ENCODE measurements at regions not wholly inside any gene's neighbourhood (a gene's known extent, or its start where the extent isn't known, plus 50 kb on each side); places are given as distances from the start of the nearest gene placed in this dataset.

DNA sequence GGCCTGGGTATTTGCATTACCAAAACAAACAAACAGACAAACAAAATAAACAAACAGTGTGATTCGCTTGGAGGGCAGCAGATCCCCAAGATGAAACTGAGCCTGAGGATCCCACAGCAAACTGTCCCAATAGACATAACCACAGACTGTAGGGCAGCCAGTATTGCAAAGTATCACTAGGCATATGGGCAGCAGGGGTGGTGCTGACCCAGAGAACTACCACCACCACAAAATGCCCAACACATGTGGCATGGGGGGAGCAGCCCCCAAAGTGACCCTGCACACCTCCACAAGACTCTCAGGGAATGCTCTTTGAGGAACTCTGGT is 330.1 kb downstream of the CYRIA start (continued):
- TF ChIP-seq, protein P1, sequence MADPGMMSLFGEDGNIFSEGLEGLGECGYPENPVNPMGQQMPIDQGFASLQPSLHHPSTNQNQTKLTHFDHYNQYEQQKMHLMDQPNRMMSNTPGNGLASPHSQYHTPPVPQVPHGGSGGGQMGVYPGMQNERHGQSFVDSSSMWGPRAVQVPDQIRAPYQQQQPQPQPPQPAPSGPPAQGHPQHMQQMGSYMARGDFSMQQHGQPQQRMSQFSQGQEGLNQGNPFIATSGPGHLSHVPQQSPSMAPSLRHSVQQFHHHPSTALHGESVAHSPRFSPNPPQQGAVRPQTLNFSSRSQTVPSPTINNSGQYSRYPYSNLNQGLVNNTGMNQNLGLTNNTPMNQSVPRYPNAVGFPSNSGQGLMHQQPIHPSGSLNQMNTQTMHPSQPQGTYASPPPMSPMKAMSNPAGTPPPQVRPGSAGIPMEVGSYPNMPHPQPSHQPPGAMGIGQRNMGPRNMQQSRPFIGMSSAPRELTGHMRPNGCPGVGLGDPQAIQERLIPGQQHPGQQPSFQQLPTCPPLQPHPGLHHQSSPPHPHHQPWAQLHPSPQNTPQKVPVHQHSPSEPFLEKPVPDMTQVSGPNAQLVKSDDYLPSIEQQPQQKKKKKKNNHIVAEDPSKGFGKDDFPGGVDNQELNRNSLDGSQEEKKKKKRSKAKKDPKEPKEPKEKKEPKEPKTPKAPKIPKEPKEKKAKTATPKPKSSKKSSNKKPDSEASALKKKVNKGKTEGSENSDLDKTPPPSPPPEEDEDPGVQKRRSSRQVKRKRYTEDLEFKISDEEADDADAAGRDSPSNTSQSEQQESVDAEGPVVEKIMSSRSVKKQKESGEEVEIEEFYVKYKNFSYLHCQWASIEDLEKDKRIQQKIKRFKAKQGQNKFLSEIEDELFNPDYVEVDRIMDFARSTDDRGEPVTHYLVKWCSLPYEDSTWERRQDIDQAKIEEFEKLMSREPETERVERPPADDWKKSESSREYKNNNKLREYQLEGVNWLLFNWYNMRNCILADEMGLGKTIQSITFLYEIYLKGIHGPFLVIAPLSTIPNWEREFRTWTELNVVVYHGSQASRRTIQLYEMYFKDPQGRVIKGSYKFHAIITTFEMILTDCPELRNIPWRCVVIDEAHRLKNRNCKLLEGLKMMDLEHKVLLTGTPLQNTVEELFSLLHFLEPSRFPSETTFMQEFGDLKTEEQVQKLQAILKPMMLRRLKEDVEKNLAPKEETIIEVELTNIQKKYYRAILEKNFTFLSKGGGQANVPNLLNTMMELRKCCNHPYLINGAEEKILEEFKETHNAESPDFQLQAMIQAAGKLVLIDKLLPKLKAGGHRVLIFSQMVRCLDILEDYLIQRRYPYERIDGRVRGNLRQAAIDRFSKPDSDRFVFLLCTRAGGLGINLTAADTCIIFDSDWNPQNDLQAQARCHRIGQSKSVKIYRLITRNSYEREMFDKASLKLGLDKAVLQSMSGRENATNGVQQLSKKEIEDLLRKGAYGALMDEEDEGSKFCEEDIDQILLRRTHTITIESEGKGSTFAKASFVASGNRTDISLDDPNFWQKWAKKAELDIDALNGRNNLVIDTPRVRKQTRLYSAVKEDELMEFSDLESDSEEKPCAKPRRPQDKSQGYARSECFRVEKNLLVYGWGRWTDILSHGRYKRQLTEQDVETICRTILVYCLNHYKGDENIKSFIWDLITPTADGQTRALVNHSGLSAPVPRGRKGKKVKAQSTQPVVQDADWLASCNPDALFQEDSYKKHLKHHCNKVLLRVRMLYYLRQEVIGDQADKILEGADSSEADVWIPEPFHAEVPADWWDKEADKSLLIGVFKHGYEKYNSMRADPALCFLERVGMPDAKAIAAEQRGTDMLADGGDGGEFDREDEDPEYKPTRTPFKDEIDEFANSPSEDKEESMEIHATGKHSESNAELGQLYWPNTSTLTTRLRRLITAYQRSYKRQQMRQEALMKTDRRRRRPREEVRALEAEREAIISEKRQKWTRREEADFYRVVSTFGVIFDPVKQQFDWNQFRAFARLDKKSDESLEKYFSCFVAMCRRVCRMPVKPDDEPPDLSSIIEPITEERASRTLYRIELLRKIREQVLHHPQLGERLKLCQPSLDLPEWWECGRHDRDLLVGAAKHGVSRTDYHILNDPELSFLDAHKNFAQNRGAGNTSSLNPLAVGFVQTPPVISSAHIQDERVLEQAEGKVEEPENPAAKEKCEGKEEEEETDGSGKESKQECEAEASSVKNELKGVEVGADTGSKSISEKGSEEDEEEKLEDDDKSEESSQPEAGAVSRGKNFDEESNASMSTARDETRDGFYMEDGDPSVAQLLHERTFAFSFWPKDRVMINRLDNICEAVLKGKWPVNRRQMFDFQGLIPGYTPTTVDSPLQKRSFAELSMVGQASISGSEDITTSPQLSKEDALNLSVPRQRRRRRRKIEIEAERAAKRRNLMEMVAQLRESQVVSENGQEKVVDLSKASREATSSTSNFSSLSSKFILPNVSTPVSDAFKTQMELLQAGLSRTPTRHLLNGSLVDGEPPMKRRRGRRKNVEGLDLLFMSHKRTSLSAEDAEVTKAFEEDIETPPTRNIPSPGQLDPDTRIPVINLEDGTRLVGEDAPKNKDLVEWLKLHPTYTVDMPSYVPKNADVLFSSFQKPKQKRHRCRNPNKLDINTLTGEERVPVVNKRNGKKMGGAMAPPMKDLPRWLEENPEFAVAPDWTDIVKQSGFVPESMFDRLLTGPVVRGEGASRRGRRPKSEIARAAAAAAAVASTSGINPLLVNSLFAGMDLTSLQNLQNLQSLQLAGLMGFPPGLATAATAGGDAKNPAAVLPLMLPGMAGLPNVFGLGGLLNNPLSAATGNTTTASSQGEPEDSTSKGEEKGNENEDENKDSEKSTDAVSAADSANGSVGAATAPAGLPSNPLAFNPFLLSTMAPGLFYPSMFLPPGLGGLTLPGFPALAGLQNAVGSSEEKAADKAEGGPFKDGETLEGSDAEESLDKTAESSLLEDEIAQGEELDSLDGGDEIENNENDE (IDR thresholded peaks at IDR 0.05; ENCODE audit: insufficient replicate concordance, low read length): no peak
- TF ChIP-seq NANOG (IDR thresholded peaks at IDR 0.05; ENCODE audit: insufficient read depth, low read depth, low read length, poor library complexity, severe bottlenecking) (no peak), EZH2 (IDR thresholded peaks at IDR 0.05; ENCODE audit: low read depth, low read length, severe bottlenecking) (no peak), TEAD4 (IDR thresholded peaks at IDR 0.05; ENCODE audit: low read depth, low read length) (no peak), SAP30 (IDR thresholded peaks at IDR 0.05; ENCODE audit: insufficient read depth, insufficient replicate concordance, low read length) (no peak), EP300 (IDR thresholded peaks at IDR 0.05; ENCODE audit: borderline replicate concordance in 1 of 2, low read depth in 2 of 2, low read length in 2 of 2) (no peak)
- TF ChIP-seq, protein P2, sequence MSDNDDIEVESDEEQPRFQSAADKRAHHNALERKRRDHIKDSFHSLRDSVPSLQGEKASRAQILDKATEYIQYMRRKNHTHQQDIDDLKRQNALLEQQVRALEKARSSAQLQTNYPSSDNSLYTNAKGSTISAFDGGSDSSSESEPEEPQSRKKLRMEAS (IDR thresholded peaks at IDR 0.05): no peak
- TF ChIP-seq, protein P3, sequence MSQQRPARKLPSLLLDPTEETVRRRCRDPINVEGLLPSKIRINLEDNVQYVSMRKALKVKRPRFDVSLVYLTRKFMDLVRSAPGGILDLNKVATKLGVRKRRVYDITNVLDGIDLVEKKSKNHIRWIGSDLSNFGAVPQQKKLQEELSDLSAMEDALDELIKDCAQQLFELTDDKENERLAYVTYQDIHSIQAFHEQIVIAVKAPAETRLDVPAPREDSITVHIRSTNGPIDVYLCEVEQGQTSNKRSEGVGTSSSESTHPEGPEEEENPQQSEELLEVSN (IDR thresholded peaks at IDR 0.05): no peak

Measured in H1 (cell line).